ENCODE measurements at regions not wholly inside any gene's neighbourhood (a gene's known extent, or its start where the extent isn't known, plus 50 kb on each side); places are given as distances from the start of the nearest gene placed in this dataset.

DNA sequence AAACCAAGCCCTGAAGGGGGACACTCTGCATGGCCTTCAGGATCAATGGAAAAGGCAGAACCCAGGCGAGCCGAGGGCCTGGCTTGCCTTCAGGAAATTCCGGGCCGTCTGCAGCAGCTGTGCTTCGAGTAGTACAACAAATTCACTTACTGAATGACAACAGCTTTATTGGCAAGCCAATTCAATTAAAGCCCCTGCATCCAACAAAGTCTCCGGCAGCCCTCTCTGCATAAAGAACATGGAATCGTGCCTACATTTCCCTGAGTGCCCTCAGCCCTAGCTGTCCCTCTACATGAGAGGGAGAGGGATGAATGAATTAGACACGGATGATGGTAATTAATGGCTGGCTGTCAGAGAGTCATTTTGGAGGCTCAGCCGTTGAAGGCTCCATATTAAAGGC is 189.0 kb downstream of the BCL11A start:
- no peak for TF ChIP-seq POLR2A (IDR thresholded peaks at IDR 0.05; ENCODE audit: low read length)
- TF ChIP-seq GATA1 (IDR thresholded peaks at IDR 0.05; ENCODE audit: low read depth, low read length): no peak
